Body of pancreas (tissue), 4 donors: ENCODE measurements at regions not wholly inside any gene's neighbourhood (a gene's known extent, or its start where the extent isn't known, plus 50 kb on each side); places are given as distances from the start of the nearest gene placed in this dataset.

Experiments
- CTCF ChIP-seq, 7 experiments: fragments of 450-650 bp in 4 of 7; fragments of 200-600 bp in 3 of 7; sonication (generic) in 3 of 7; IDR thresholded peaks; one replicate each; pipeline ENCODE4 v1.5.1; 2016 to 2019; ENCODE audit warnings: antibody characterized with exemption in 7 of 7
- POLR2A ChIP-seq, 3 donors: fragments of 450-650 bp; IDR thresholded peaks; one replicate each; pipeline ENCODE4 v1.6.1; 2016; ENCODE audit warnings: antibody characterized with exemption in 3 of 3, mild to moderate bottlenecking in 2 of 3

GRCh38 chr1:83701355-83701754 is 297.6 kb downstream of the TTLL7 start:
- TF ChIP-seq CTCF (IDR thresholded peaks at IDR 0.05) (no peak), POLR2A (IDR thresholded peaks at IDR 0.05) (no peak)
